ENCODE measurements at regions not wholly inside any gene's neighbourhood (a gene's known extent, or its start where the extent isn't known, plus 50 kb on each side); places are given as distances from the start of the nearest gene placed in this dataset.

DNA sequence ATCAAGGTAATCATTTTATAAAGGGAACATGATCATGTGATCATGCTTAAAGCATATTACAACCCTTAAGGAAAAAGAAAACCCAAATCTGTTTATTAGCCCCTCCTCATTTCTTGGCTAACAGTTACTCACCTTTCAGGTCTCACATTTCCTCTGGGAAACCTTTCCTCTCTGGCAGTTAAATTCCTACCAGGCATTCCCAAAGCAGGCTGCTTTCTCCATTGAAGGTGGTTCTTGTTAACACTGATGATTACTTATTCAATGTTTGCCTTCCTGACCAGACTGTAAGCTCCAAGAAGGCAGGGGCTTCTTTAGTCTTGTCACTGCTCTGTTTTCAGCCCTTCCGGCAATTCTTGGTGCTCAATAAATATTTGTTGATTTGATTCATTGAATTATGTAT lies 59.9 kb downstream of the PLK2 start:
- TF ChIP-seq, protein P1, sequence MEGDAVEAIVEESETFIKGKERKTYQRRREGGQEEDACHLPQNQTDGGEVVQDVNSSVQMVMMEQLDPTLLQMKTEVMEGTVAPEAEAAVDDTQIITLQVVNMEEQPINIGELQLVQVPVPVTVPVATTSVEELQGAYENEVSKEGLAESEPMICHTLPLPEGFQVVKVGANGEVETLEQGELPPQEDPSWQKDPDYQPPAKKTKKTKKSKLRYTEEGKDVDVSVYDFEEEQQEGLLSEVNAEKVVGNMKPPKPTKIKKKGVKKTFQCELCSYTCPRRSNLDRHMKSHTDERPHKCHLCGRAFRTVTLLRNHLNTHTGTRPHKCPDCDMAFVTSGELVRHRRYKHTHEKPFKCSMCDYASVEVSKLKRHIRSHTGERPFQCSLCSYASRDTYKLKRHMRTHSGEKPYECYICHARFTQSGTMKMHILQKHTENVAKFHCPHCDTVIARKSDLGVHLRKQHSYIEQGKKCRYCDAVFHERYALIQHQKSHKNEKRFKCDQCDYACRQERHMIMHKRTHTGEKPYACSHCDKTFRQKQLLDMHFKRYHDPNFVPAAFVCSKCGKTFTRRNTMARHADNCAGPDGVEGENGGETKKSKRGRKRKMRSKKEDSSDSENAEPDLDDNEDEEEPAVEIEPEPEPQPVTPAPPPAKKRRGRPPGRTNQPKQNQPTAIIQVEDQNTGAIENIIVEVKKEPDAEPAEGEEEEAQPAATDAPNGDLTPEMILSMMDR (IDR thresholded peaks at IDR 0.05 in 4 of 5, conservative IDR thresholded peaks at IDR 0.05 in 1 of 5), result no peak
- no peak for TF ChIP-seq POLR2A (IDR thresholded peaks at IDR 0.05)
